GM18519 (cell line): ENCODE measurements at regions not wholly inside any gene's neighbourhood (a gene's known extent, or its start where the extent isn't known, plus 50 kb on each side); places are given as distances from the start of the nearest gene placed in this dataset.
"Not testable (repeated sequence)": the region's sequence is repeated elsewhere in the genome, so short reads cannot be mapped to it uniquely, and the experiment has no call there.

Experiments used
- ATAC-seq: cut with Tn5 transposase; IDR thresholded peaks from one replicate; pipeline ENCODE4 v1.9.1; 2021; ENCODE audit warnings: mild to moderate bottlenecking, moderate library complexity; ENCODE audit not compliant: unreplicated experiment, low FRiP score

- no peak for ATAC-seq
Measured at GRCh38 chr4:11704186-11704830, 275.6 kb upstream of the HS3ST1 start.

GRCh38 chr4:11702886-11703557, 274.3 kb upstream of the HS3ST1 start:
- ATAC-seq, result no peak

- no peak for ATAC-seq
Measured at GRCh38 chr4:11701966-11702725, 273.5 kb upstream of the HS3ST1 start.

- ATAC-seq, result no peak
Measured at GRCh38 chr4:11700751-11701226, 272.1 kb upstream of the HS3ST1 start.

- no peak for ATAC-seq
Measured at GRCh38 chr4:11698846-11699590, 270.3 kb upstream of the HS3ST1 start.

- no peak for ATAC-seq
Measured at GRCh38 chr4:11698033-11698432, 269.3 kb upstream of the HS3ST1 start.

- ATAC-seq, result no peak
Measured at GRCh38 chr4:11693693-11694092, 265.0 kb upstream of the HS3ST1 start.

- no peak for ATAC-seq
Measured at GRCh38 chr4:11691236-11691635, 262.5 kb upstream of the HS3ST1 start.

GRCh38 chr4:11687727-11688126, 259.0 kb upstream of the HS3ST1 start:
- ATAC-seq, result no peak

GRCh38 chr4:11685481-11685880, 256.8 kb upstream of the HS3ST1 start:
- no peak for ATAC-seq

- no peak for ATAC-seq
Measured at GRCh38 chr4:11675051-11675800, 246.5 kb upstream of the HS3ST1 start.

- ATAC-seq, result no peak
Measured at GRCh38 chr4:11670304-11670703, 241.6 kb upstream of the HS3ST1 start.

- ATAC-seq, result no peak
Measured at GRCh38 chr4:11669156-11669555, 240.5 kb upstream of the HS3ST1 start.

- ATAC-seq, result no peak
Measured at GRCh38 chr4:11663114-11663513, 234.4 kb upstream of the HS3ST1 start.

- no peak for ATAC-seq
Measured at GRCh38 chr4:11650801-11651596, 222.3 kb upstream of the HS3ST1 start.

- ATAC-seq, result no peak
Measured at GRCh38 chr4:11647433-11647832, 218.7 kb upstream of the HS3ST1 start.

GRCh38 chr4:11643081-11643480, 214.4 kb upstream of the HS3ST1 start:
- ATAC-seq, result not testable (repeated sequence)

- no peak for ATAC-seq
Measured at GRCh38 chr4:11640584-11640983, 211.9 kb upstream of the HS3ST1 start.

GRCh38 chr4:11636551-11636950, 207.9 kb upstream of the HS3ST1 start:
- ATAC-seq, result no peak
